Germinal center (tissue), 1 donor: ENCODE measurements at regions not wholly inside any gene's neighbourhood (a gene's known extent, or its start where the extent isn't known, plus 50 kb on each side); places are given as distances from the start of the nearest gene placed in this dataset.
"Not testable (repeated sequence)": the region's sequence is repeated elsewhere in the genome, so short reads cannot be mapped to it uniquely, and the experiment has no call there.

ENCODE experiments used
- DNase-seq: peaks from one replicate; pipeline ENCODE4 v3.0.0; 2012; ENCODE audit warnings: mixed read lengths, low spot score

- DNase-seq: no peak
Measured at GRCh38 chr15:26073430-26074333, 210.6 kb upstream of the ATP10A start.

DNA sequence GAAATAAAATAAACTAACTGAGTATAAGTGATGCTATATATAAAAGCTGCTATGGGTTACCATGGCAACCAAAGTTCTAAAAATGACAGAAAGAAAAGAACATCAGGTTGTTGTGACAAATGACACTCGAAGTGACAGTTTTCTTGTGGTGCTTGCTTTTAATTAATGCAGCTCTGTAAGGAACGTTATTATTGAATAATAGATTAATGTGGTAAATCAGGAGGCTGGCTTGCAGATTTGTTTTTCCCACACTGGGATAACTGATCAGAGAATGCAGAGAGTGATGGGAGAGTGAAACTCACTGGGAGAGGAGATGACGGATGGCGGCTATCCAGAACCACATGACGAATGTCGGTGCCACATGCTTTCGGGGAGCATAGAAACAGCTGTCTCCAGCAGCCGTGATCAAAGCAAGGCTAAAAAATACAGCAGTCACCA is 207.0 kb upstream of the ATP10A start:
- DNase-seq: no peak

GRCh38 chr15:26069231-26069641 is 206.1 kb upstream of the ATP10A start:
- DNase-seq: no peak

GRCh38 chr15:26066896-26067295 is 203.8 kb upstream of the ATP10A start:
- DNase-seq: no peak

DNA sequence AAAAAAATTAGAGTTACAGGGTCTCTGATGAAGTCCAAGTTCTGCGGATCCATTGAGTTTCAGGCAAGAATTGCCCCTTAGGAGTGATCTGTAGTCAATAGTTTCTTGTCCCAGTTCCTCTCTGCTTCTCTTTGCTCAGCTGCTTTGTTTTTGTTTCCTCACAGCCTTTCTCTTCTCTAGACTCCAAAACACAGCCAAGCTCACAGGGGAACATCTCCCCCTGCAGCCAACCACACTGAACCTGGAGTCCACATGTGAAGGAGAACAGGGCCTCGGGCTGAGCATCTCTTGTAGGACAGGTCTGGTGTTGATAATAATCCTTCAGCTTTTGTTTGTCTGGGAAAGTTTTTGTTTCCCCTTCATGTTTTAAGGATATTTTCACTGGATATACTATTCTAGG is 202.6 kb upstream of the ATP10A start:
- DNase-seq: no peak

DNA sequence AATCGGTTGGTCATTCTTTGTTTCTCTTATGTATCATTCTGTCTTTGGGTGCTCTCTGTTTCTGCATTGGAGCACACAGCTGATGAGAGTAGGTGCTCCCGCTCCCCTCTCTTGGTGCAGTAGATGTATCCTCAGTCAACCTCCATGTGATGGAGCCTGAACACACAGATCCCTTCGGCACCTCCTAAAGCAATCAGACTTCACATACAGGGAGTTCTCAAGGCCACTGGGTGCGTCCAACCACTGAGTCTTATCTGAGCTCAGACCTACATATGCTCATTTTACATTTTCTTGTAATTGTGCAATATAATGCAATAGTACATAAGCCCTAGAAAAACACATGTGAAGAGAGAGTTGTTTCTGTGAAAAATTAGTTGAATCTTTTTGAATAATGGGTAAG is 198.1 kb upstream of the ATP10A start:
- no peak for DNase-seq

GRCh38 chr15:26056766-26057165 is 193.6 kb upstream of the ATP10A start:
- not testable (repeated sequence) for DNase-seq

DNA sequence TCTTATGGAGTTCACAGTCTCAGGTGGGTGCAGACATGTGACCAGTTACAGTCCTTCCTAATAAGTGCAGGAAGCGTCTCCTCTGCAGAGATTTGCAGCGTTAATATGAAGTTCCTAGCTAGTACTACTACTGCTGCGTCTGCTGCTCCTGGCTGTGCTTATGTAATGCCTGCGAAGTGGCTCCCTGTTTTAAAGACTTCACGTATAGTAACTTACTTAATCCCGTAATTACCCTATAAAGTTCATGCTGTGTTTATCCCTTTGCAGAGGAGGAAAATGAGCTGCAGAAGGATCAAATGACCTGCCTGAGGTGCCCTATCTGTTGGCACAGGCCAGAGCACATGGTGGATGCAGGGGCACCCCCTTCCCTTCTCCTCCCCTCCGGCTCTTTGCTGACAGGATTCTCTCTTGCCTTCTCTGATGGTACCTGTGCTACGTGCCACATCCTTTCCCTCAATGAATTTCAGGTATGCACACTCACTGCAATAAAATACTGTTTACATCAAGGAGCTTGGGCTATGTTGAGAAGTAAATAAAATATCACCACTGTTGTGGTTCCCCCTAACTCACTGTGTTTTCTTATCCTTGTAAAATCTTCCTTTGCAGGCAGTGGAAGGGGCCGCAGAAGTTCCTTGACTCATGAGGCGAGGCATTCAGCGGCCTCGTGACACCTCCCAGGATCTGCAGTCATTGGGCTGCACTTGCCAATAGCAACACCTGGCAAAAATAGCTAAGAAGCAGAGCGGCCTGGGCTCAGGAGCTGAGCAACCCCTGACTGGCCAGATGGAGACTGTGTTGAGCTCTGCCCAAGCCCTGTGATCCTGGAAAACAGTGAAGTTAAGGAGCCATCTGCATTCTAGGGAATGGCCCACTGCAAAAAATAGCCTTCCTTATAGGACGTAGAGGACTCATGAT is 188.9 kb upstream of the ATP10A start:
- DNase-seq: no peak

DNA sequence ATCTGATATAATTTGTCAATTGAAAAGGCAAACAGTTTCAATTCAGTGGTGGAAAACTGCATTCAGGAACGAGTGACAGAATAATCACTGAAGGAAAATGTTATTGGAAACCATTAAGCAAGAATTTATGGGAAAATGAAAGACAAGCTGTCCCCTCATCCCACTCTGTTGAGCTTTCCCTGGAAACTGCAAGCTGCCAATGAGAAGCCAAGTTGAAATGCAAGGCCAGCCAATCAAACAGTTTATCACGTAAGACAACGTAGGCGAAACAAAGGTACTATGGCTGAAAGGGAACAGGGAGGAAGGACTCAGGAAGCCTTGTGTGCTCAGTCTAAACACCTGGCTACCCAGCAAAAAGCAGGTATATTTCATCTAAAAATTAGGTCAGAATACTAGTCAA is 187.9 kb upstream of the ATP10A start:
- no peak for DNase-seq

- DNase-seq: no peak
Measured at GRCh38 chr15:26049900-26050657, 187.0 kb upstream of the ATP10A start.

GRCh38 chr15:26048669-26049068 is 185.5 kb upstream of the ATP10A start:
- no peak for DNase-seq

- no peak for DNase-seq
Measured at GRCh38 chr15:26045516-26045915, 182.4 kb upstream of the ATP10A start.

DNA sequence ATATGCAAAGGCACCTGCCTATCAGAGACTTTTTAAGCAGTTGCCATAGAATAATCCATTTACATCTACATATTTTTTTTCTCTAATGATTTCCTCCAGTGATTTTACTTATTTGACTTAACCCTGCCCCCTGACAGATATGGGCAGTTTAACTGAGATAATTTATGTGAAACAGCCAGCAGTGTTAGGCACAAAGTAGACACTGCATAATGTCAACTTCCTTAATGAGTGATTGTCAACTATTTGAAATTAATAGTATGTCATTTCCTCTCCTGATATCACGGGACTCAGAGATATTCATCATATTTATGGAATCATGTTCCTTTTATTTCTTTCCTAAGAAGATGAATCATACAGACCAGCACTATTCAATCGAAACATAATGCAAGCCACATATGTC is 179.9 kb upstream of the ATP10A start:
- DNase-seq: no peak

DNA sequence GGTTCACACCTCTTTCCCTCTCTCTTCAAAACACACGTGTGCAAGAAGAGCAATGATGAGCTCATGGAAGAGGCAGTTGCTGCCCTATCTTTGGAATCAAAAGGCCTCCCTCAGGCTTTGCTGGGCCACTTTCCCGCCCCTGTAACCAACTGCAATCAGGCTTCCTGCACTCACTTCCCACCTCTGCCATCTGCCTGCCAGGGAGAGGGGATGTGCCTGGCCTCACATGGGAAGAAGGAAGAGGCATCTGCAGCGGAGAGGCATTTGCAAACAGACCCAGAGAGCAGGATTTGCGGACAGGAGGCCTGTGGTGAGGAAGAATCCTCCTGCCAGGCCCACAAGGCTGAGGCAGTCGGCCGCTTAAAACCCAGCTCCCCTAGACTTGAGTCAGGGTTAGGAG is 175.6 kb upstream of the ATP10A start:
- DNase-seq: no peak

- DNase-seq: no peak
Measured at GRCh38 chr15:26037369-26037768, 174.2 kb upstream of the ATP10A start.

GRCh38 chr15:26033493-26033892 is 170.4 kb upstream of the ATP10A start:
- no peak for DNase-seq

DNA sequence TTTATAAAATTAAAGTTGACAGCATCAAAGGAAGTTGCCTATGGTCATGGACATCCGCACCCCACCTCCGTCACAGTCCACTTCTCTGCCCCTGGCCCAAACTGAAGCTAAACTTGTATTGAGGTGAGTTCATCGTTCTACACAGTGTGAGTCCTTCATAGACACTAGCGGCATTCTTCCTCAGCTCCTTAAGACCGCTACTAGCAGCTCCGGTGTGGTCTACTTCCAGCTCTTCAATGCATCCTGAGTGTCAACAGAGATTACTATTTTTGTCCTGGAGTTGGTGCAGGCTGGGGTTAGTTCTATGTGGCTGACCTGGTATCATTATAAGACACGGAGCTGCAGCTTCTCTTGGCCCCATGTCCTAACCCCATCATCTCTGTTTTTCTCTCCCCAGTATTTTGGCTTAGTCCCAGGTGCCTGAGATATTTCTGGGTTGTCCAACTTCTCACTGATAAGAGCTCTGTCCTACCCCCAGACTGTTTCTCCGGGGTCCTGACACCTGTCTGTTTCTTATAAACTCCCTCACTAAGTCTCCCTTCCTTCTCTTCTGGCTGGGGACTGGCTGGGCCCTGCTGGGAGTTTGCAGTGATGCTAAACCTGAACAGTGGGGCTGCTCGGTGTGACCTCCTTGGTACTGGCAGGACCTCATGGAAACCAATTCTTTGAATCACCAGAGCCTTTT is 169.2 kb upstream of the ATP10A start:
- no peak for DNase-seq

- not testable (repeated sequence) for DNase-seq
Measured at GRCh38 chr15:26029586-26029985, 166.5 kb upstream of the ATP10A start.

- no peak for DNase-seq
Measured at GRCh38 chr15:26029146-26029545, 166.0 kb upstream of the ATP10A start.

GRCh38 chr15:26028086-26028740 is 165.1 kb upstream of the ATP10A start:
- no peak for DNase-seq

GRCh38 chr15:26026671-26027070 is 163.5 kb upstream of the ATP10A start:
- DNase-seq: not testable (repeated sequence)
